ENCODE measurements at regions not wholly inside any gene's neighbourhood (a gene's known extent, or its start where the extent isn't known, plus 50 kb on each side); places are given as distances from the start of the nearest gene placed in this dataset.

- no peak overlapping the region for H3K4me3 ChIP-seq (ENCODE audit: low read depth, low read length)
- no peak for DNase-seq (ENCODE audit: low read depth)
- TF ChIP-seq CTCF (conservative IDR thresholded peaks at IDR 0.05; ENCODE audit: low read depth, low read length) = no peak
Measured at GRCh38 chr1:82899017-82899416, 1098.3 kb downstream of the ADGRL2 start.

- H3K4me3 ChIP-seq (ENCODE audit: low read depth, low read length) = no peak overlapping the region
- DNase-seq (ENCODE audit: low read depth) = no peak
Measured at GRCh38 chr1:82897549-82897948, 1096.8 kb downstream of the ADGRL2 start.

GRCh38 chr1:82896036-82896435 lies 1095.3 kb downstream of the ADGRL2 start:
- no peak for TF ChIP-seq CTCF (conservative IDR thresholded peaks at IDR 0.05; ENCODE audit: low read depth, low read length)
- no peak for DNase-seq (ENCODE audit: low read depth)
- H3K4me3 ChIP-seq (ENCODE audit: low read depth, low read length) = no peak overlapping the region

More at GRCh38 chr1:82897549-82897948, 1096.8 kb downstream of the ADGRL2 start:
- no peak for TF ChIP-seq CTCF (conservative IDR thresholded peaks at IDR 0.05; ENCODE audit: low read depth, low read length)

- H3K4me3 ChIP-seq (ENCODE audit: low read depth, low read length) = no peak overlapping the region
- TF ChIP-seq CTCF (conservative IDR thresholded peaks at IDR 0.05; ENCODE audit: low read depth, low read length) = no peak
- no peak for DNase-seq (ENCODE audit: low read depth)
Measured at GRCh38 chr1:82894635-82895034, 1093.9 kb downstream of the ADGRL2 start.

- TF ChIP-seq CTCF (conservative IDR thresholded peaks at IDR 0.05; ENCODE audit: low read depth, low read length) = no peak
- no peak for DNase-seq (ENCODE audit: low read depth)
- no peak overlapping the region for H3K4me3 ChIP-seq (ENCODE audit: low read depth, low read length)
Measured at GRCh38 chr1:82893712-82894470, 1093.2 kb downstream of the ADGRL2 start.

GRCh38 chr1:82880506-82880905 lies 1079.8 kb downstream of the ADGRL2 start:
- no peak overlapping the region for H3K4me3 ChIP-seq (ENCODE audit: low read depth, low read length)
- TF ChIP-seq CTCF (conservative IDR thresholded peaks at IDR 0.05; ENCODE audit: low read depth, low read length) = no peak
- no peak for DNase-seq (ENCODE audit: low read depth)

- no peak for DNase-seq (ENCODE audit: low read depth)
- no peak for TF ChIP-seq CTCF (conservative IDR thresholded peaks at IDR 0.05; ENCODE audit: low read depth, low read length)
- no peak overlapping the region for H3K4me3 ChIP-seq (ENCODE audit: low read depth, low read length)
Measured at GRCh38 chr1:82879701-82880305, 1079.1 kb downstream of the ADGRL2 start.

All from epithelial cell of proximal tubule (primary cell).